Mesenchymal stem cell (in vitro differentiated cells and primary cell): ENCODE measurements at regions not wholly inside any gene's neighbourhood (a gene's known extent, or its start where the extent isn't known, plus 50 kb on each side); places are given as distances from the start of the nearest gene placed in this dataset.

Experiments
- DNase-seq: peaks from one replicate; pipeline ENCODE4 v3.0.0-alpha.2; 2013
- H2AFZ ChIP-seq: one replicate; pipeline ENCODE4 v1.6.1; 2013; ENCODE audit warnings: low read depth, mild to moderate bottlenecking, control low read depth, inconsistent platforms, low read length, moderate library complexity
- H2AK5ac ChIP-seq: 2 replicates; pipeline ENCODE4 v1.6.1; 2013; ENCODE audit warnings: low read length, moderate library complexity, mild to moderate bottlenecking, inconsistent platforms; ENCODE audit not compliant: severe bottlenecking
- H2BK120ac ChIP-seq: one replicate; pipeline ENCODE4 v1.6.1; 2013; ENCODE audit warnings: low read depth, mild to moderate bottlenecking, inconsistent platforms, low read length, moderate library complexity
- H2BK12ac ChIP-seq, 2 experiments: one replicate each; pipeline ENCODE4 v1.6.1; 2013; ENCODE audit warnings: inconsistent platforms in 2 of 2, low read length in 2 of 2, mild to moderate bottlenecking in 2 of 2, moderate library complexity in 2 of 2, control low read depth in 1 of 2
- H2BK15ac ChIP-seq: one replicate; pipeline ENCODE4 v1.6.1; 2013; ENCODE audit warnings: mild to moderate bottlenecking, low read depth, inconsistent platforms; ENCODE audit not compliant: poor library complexity, severe bottlenecking
- H2BK5ac ChIP-seq: 2 replicates; pipeline ENCODE4 v1.6.1; 2013; ENCODE audit warnings: low read depth, mild to moderate bottlenecking, low read length, control low read depth, inconsistent platforms; ENCODE audit not compliant: poor library complexity, severe bottlenecking
- H3K14ac ChIP-seq, 2 experiments: one replicate each; pipeline ENCODE4 v1.6.1; 2013; ENCODE audit warnings: inconsistent platforms in 2 of 2, low read length in 2 of 2, control low read depth in 1 of 2, mild to moderate bottlenecking in 1 of 2, moderate library complexity in 1 of 2
- H3K18ac ChIP-seq, 2 experiments: one replicate each; pipeline ENCODE4 v1.6.1; 2013; ENCODE audit warnings: inconsistent platforms in 2 of 2, low read length in 2 of 2, control low read depth in 1 of 2, low read depth in 1 of 2, mild to moderate bottlenecking in 1 of 2
- H3K23ac ChIP-seq, 2 experiments: one replicate each; pipeline ENCODE4 v1.6.1; 2013; ENCODE audit warnings: inconsistent platforms in 2 of 2, low read length in 2 of 2, mild to moderate bottlenecking in 2 of 2, moderate library complexity in 2 of 2, control low read depth in 1 of 2
- H3K27ac ChIP-seq: 2 replicates; pipeline ENCODE4 v1.5.1; 2013; ENCODE audit warnings: mild to moderate bottlenecking, moderate library complexity, low read length, control low read depth, inconsistent platforms; ENCODE audit not compliant: poor library complexity, severe bottlenecking
- H3K27me3 ChIP-seq, 2 experiments: 2 replicates each; pipeline versions ENCODE4 v1.6.1 to v1.7.0; 2013; ENCODE audit warnings: low read length in 2 of 2, mild to moderate bottlenecking in 2 of 2, moderate library complexity in 2 of 2, control low read depth in 1 of 2, inconsistent platforms in 1 of 2; ENCODE audit not compliant: control insufficient read depth in 1 of 2, insufficient read depth in 1 of 2
- H3K36me3 ChIP-seq, 2 experiments: 2 replicates each; pipeline versions ENCODE4 v1.6.1 to v1.7.0; 2013; ENCODE audit warnings: low read length in 2 of 2, control low read depth in 1 of 2, inconsistent platforms in 1 of 2, low read depth in 1 of 2, mild to moderate bottlenecking in 1 of 2; ENCODE audit not compliant: insufficient read depth in 2 of 2, control insufficient read depth in 1 of 2
- H3K4ac ChIP-seq, 2 experiments: one replicate each; pipeline ENCODE4 v1.6.1; 2013; ENCODE audit warnings: inconsistent platforms in 2 of 2, low read length in 2 of 2, mild to moderate bottlenecking in 2 of 2, moderate library complexity in 2 of 2, control low read depth in 1 of 2, low read depth in 1 of 2
- H3K4me1 ChIP-seq: 2 replicates; pipeline ENCODE4 v1.6.1; 2013; ENCODE audit warnings: low read depth, low read length, control low read depth; ENCODE audit not compliant: control insufficient read depth, insufficient read depth
- H3K4me2 ChIP-seq: 2 replicates; pipeline ENCODE4 v1.6.1; 2013; ENCODE audit warnings: low read length, mild to moderate bottlenecking, inconsistent platforms; ENCODE audit not compliant: poor library complexity, severe bottlenecking
- H3K4me3 ChIP-seq, 2 experiments: 2 replicates each; pipeline versions ENCODE4 v1.5.1 to v1.7.0; 2013; ENCODE audit warnings: low read length in 2 of 2, mild to moderate bottlenecking in 2 of 2, control low read depth in 1 of 2, low read depth in 1 of 2; ENCODE audit not compliant: insufficient read depth in 1 of 2
- H3K79me1 ChIP-seq: replicated peaks from 2 replicates; pipeline ENCODE4 v1.6.1; 2013; ENCODE audit warnings: mild to moderate bottlenecking, control low read depth, low read length, inconsistent platforms; ENCODE audit not compliant: poor library complexity, severe bottlenecking
- H3K9ac ChIP-seq: 2 replicates; pipeline ENCODE4 v1.7.0; 2013; ENCODE audit warnings: mild to moderate bottlenecking, low read length, moderate library complexity
- H3K9me3 ChIP-seq: 2 replicates; pipeline ENCODE4 v1.7.0; 2013; ENCODE audit warnings: mild to moderate bottlenecking, low read length; ENCODE audit not compliant: control insufficient read depth
- H4K8ac ChIP-seq: one replicate; pipeline ENCODE4 v1.6.1; 2013; ENCODE audit warnings: inconsistent platforms, mild to moderate bottlenecking, low read length, moderate library complexity
- H4K91ac ChIP-seq: one replicate; pipeline ENCODE4 v1.6.1; 2013; ENCODE audit warnings: mild to moderate bottlenecking, low read length, inconsistent platforms
- WGBS: methylation state at CpG from one replicate; pipeline ENCODE4 v1.1.7; 2013; ENCODE audit warnings: mixed read lengths; 5-methylcytosine and 5-hydroxymethylcytosine counted together

DNA sequence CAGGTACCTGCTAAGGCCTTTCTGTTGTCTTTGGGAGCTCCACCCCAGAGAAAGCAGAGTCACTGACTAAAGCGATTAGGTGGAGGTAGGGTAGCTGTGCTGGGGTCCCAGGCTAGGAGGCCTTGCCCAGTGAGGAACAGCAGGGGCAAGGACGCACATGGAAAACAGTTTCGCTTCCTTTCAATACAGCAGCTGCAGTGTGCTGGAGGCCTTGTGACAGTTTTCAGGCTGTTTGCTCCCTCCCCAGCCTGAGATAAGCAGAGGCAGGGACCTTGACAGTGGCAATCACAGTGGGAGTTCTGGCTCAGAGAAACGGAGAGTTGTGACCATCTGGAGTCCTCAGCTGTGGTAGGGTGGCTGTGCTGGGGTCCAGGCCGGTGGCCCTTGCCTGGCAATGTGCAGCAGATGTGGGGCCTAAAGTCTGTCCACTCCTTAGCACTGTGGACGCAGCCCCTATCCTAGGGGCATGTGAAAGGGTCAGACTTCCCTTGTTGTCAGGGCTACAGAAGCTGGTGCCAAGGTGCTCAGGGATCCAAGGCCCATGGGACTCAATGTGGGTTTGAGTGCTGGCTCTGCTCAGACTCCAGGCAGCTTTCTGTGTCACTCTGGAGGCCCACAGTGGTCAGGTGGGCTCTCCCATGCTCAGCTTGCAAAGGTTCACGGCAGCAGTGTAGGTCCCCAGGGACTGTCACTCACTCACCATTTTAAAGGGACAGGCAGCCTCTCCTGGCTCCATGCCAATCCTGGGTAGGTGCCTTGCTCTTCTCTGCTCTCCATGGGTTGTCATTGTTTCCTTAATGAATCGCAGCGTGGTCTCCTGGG is 534.9 kb upstream of the FMR1 start:
- WGBS = 58% methylated on average over 9 of the region's 9 CpGs
- H2BK5ac ChIP-seq = no peak overlapping the region

DNA sequence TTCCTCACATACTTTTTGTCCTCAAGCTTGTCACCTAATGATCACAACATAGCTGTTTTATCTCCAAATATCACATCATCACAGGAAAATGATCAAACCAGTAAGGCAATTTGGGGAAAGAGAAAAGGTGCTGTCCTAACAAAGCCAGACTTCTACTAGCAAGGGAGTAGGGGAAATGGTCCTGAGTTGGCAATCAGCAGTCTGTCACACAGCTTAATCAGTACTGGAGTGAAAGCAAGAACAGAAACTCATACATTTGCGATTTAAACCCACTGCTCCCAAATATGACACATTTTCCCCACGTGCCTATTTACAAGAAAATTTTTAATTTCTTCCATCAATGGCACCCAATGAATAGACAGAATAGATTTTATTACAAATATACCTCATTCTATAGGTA is 546.8 kb upstream of the FMR1 start:
- Histone ChIP-seq H3K4me2 (no peak overlapping the region), H3K18ac (no peak overlapping the region), H3K79me1 (no peaks in the 10 kb centered on the region), H3K23ac (no peak overlapping the region), H2BK5ac (no peak overlapping the region), H3K4me1 (no peaks in the 10 kb centered on the region), H2AFZ (no peak overlapping the region), H4K91ac (no peak overlapping the region), H3K27me3 (no peaks in the 10 kb centered on the region), H3K9ac (no peak overlapping the region), H4K8ac (no peak overlapping the region), H3K27ac (no peak overlapping the region), H2BK120ac (no peak overlapping the region), H2BK12ac (no peak overlapping the region), H2AK5ac (no peak overlapping the region), H3K36me3 (no peaks in the 10 kb centered on the region), H3K9me3 (peaks cover 8% of the 10 kb centered on the region), H3K14ac (no peak overlapping the region), H2BK15ac (no peak overlapping the region), H3K4me3 (no peak overlapping the region), H3K4ac (no peak overlapping the region)
- no peak for DNase-seq
- 58% methylated on average over 2 of the region's 2 CpGs for WGBS

More for the DNA sequence above, 534.9 kb upstream of the FMR1 start:
- Histone ChIP-seq H3K4me3 (no peak overlapping the region), H3K9ac (no peak overlapping the region), H3K36me3 (no peaks in the 10 kb centered on the region), H3K14ac (peak overlapping the region in 1 of 2 experiments; percentile 71), H2AFZ (no peak overlapping the region), H3K23ac (no peak overlapping the region), H3K27ac (no peak overlapping the region), H4K91ac (no peak overlapping the region), H3K9me3 (peaks cover 3% of the 10 kb centered on the region), H2BK120ac (no peak overlapping the region), H3K4me2 (no peak overlapping the region), H3K4me1 (no peaks in the 10 kb centered on the region), H4K8ac (no peak overlapping the region), H2BK12ac (no peak overlapping the region), H3K18ac (no peak overlapping the region), H3K4ac (no peak overlapping the region), H3K27me3 (no peaks in the 10 kb centered on the region), H3K79me1 (no peaks in the 10 kb centered on the region), H2BK15ac (no peak overlapping the region), H2AK5ac (no peak overlapping the region)
- DNase-seq = no peak

DNA sequence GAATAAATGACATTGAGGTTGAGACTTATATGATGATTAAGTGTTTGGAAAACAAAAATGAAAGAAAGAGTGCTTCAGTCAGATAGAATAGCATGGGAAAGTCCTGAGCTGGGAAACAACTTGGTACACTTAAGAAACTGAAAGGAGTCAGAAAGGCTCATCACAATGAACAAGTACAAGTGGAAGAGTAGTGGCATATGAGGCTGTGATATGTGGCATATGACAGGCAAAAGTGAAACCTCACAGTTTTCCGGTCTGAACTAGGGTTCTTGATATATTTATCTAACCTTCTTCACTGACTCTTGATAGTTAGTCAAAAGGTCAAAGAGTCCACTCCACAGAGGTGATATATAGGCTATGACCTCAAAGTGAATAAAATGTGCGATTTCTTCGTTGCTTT is 537.1 kb upstream of the CXorf51A start:
- no peak for DNase-seq
- no peak overlapping the region for H3K23ac ChIP-seq
- no peak overlapping the region for H3K14ac ChIP-seq
- no peak overlapping the region for H3K9ac ChIP-seq
- H3K36me3 ChIP-seq = no peaks in the 10 kb centered on the region
- no peaks in the 10 kb centered on the region for H3K79me1 ChIP-seq
- no peak overlapping the region for H2BK120ac ChIP-seq
- H3K9me3 ChIP-seq = peaks cover 6% of the 10 kb centered on the region
- H2AK5ac ChIP-seq = no peak overlapping the region
- no peak overlapping the region for H2AFZ ChIP-seq
- no peak overlapping the region for H2BK5ac ChIP-seq
- no peak overlapping the region for H4K8ac ChIP-seq
- no peaks in the 10 kb centered on the region for H3K4me1 ChIP-seq
- H2BK15ac ChIP-seq = no peak overlapping the region
- no peak overlapping the region for H3K27ac ChIP-seq
- no peaks in the 10 kb centered on the region for H3K27me3 ChIP-seq
- no peak overlapping the region for H2BK12ac ChIP-seq
- no peak overlapping the region for H4K91ac ChIP-seq
- no peak overlapping the region for H3K18ac ChIP-seq
- H3K4me2 ChIP-seq = no peak overlapping the region
- no CpG with 5 or more reads among the region's 3 CpGs for WGBS
- no peak overlapping the region for H3K4ac ChIP-seq
- H3K4me3 ChIP-seq = no peak overlapping the region

DNA sequence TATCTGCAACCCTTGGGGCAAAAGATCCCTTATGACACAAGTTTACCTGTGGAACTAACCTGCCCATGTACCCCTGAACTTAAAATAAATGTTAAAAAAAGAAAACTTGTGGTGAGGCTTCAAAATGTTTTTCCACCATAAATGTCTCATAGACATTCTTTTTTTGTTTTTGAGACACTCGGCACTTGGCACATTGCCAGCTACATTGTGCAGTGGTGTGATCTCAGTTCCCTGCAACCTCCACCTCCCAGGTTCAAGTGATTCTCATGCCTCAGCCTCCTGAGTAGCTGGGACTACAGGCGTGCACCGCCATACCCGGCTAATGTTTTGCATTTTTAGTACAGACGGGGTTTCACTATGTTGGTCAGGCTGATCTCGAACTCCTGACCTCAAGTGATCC is 528.9 kb upstream of the CXorf51A start:
- H3K36me3 ChIP-seq = no peaks in the 10 kb centered on the region
- no peaks in the 10 kb centered on the region for H3K4me1 ChIP-seq
- no peak overlapping the region for H2BK12ac ChIP-seq
- no peak overlapping the region for H3K18ac ChIP-seq
- no peak overlapping the region for H2BK15ac ChIP-seq
- H3K27me3 ChIP-seq = no peaks in the 10 kb centered on the region
- H2AK5ac ChIP-seq = no peak overlapping the region
- no peak overlapping the region for H3K14ac ChIP-seq
- WGBS = 90% methylated on average over 6 of the region's 6 CpGs
- no peak for DNase-seq
- no peak overlapping the region for H2AFZ ChIP-seq
- no peak overlapping the region for H3K4me3 ChIP-seq
- no peak overlapping the region for H2BK120ac ChIP-seq
- H3K79me1 ChIP-seq = no peaks in the 10 kb centered on the region
- no peaks in the 10 kb centered on the region for H3K9me3 ChIP-seq
- H3K9ac ChIP-seq = no peak overlapping the region
- no peak overlapping the region for H4K8ac ChIP-seq
- H4K91ac ChIP-seq = no peak overlapping the region
- no peak overlapping the region for H3K4me2 ChIP-seq
- H3K23ac ChIP-seq = no peak overlapping the region
- no peak overlapping the region for H3K27ac ChIP-seq
- no peak overlapping the region for H3K4ac ChIP-seq
- no peak overlapping the region for H2BK5ac ChIP-seq
